ENCODE measurements at regions not wholly inside any gene's neighbourhood (a gene's known extent, or its start where the extent isn't known, plus 50 kb on each side); places are given as distances from the start of the nearest gene placed in this dataset.

DNA sequence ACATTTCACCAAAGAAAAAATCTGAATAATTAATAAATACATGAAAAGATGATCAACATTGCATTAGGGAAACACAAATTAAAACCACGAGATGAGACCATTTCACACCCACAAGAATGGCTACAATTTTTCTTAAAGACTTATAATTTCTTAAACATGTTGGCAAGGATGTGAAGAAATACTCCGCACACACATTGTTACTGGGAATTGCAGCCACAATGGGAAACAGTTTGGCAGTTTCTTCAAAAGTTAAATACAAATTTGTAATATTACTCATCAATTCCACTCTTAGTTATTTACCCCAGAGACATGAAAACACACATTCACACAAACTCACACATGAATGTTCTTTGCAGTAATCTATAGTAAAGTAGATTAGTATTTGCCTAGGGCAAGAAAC, 363.3 kb upstream of the SMIM21 start:
- no peaks in the 10 kb centered on the region for H3K36me3 Mint-ChIP-seq
- CTCF ChIA-PET = no interaction called here
- H3K9me3 Mint-ChIP-seq = no peaks in the 10 kb centered on the region
- no peaks in the 10 kb centered on the region for H3K4me1 Mint-ChIP-seq
- no peak overlapping the region for H3K27ac Mint-ChIP-seq
- H3K27me3 Mint-ChIP-seq = no peaks in the 10 kb centered on the region
- DNase-seq = no peak
- H3K4me3 Mint-ChIP-seq = no peak overlapping the region

DNA sequence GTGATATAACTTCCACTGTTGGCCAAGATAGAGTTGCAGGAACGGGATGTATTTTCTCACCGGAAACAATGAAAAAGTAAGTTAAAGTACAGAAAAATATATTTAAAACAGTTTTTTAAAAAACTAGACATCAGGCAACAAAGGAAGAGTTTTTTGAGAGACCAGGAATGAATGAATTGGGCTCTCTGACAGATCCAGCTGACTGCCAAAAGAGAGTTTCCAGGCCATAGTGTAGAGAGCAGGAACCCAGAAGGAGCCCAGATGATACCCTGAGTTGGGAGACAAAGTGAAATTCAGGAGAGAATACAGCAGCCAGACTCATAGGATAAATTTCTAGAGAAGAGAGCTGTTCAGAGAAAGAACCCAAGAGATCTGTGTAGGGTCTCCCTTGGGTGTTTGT, 362.6 kb upstream of the SMIM21 start:
- no peaks in the 10 kb centered on the region for H3K9me3 Mint-ChIP-seq
- no peak overlapping the region for H3K27ac Mint-ChIP-seq
- H3K27me3 Mint-ChIP-seq = no peaks in the 10 kb centered on the region
- DNase-seq = no peak
- H3K36me3 Mint-ChIP-seq = no peaks in the 10 kb centered on the region
- H3K4me3 Mint-ChIP-seq = no peak overlapping the region
- no peaks in the 10 kb centered on the region for H3K4me1 Mint-ChIP-seq
- CTCF ChIA-PET = no interaction called here

GRCh38 chr18:75785834-75786233, 358.3 kb upstream of the SMIM21 start:
- CTCF ChIA-PET = no interaction called here
- no peaks in the 10 kb centered on the region for H3K4me1 Mint-ChIP-seq
- no peak for DNase-seq
- H3K27me3 Mint-ChIP-seq = peaks cover 7% of the 10 kb centered on the region
- no peak overlapping the region for H3K27ac Mint-ChIP-seq
- H3K36me3 Mint-ChIP-seq = no peaks in the 10 kb centered on the region
- no peaks in the 10 kb centered on the region for H3K9me3 Mint-ChIP-seq
- H3K4me3 Mint-ChIP-seq = no peak overlapping the region

DNA sequence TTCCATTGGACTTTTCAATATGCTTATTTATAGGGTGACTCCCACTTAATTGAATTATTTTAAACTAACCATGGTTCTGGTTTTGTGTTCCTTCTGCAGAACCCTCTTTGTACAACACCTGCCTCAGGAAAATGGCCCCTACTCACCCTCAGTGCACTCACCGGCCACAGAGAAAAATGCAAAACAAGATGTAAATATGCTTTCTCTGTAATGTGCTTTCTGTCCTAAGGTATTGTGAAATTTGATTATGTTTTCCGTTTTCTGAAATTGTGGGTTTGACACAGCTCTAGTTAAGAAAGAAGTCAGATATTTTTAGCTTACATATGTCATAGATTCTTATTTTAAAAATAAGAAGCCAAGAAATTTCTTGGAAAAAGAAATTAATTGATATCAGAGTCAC, 357.7 kb upstream of the SMIM21 start:
- no peaks in the 10 kb centered on the region for H3K9me3 Mint-ChIP-seq
- H3K27me3 Mint-ChIP-seq = peaks cover 12% of the 10 kb centered on the region
- CTCF ChIA-PET = no interaction called here
- no peaks in the 10 kb centered on the region for H3K36me3 Mint-ChIP-seq
- no peak overlapping the region for H3K27ac Mint-ChIP-seq
- no peaks in the 10 kb centered on the region for H3K4me1 Mint-ChIP-seq
- DNase-seq = no peak
- no peak overlapping the region for H3K4me3 Mint-ChIP-seq

- no peak overlapping the region for H3K27ac Mint-ChIP-seq
- no peaks in the 10 kb centered on the region for H3K9me3 Mint-ChIP-seq
- no peaks in the 10 kb centered on the region for H3K36me3 Mint-ChIP-seq
- no peak overlapping the region for H3K4me3 Mint-ChIP-seq
- DNase-seq = no peak
- CTCF ChIA-PET = no interaction called here
- no peaks in the 10 kb centered on the region for H3K4me1 Mint-ChIP-seq
- H3K27me3 Mint-ChIP-seq = peaks cover 12% of the 10 kb centered on the region
Observed at GRCh38 chr18:75784390-75784789, 356.9 kb upstream of the SMIM21 start.

GRCh38 chr18:75783566-75784281, 356.2 kb upstream of the SMIM21 start:
- Mint-ChIP-seq H3K27ac (no peak overlapping the region), H3K4me3 (no peak overlapping the region), H3K9me3 (no peaks in the 10 kb centered on the region), H3K27me3 (peaks cover 12% of the 10 kb centered on the region), H3K36me3 (no peaks in the 10 kb centered on the region), H3K4me1 (no peaks in the 10 kb centered on the region)
- CTCF ChIA-PET = no interaction called here
- no peak for DNase-seq

- no peaks in the 10 kb centered on the region for H3K4me1 Mint-ChIP-seq
- H3K9me3 Mint-ChIP-seq = no peaks in the 10 kb centered on the region
- no peaks in the 10 kb centered on the region for H3K36me3 Mint-ChIP-seq
- CTCF ChIA-PET = no interaction called here
- H3K4me3 Mint-ChIP-seq = no peak overlapping the region
- no peak overlapping the region for H3K27ac Mint-ChIP-seq
- H3K27me3 Mint-ChIP-seq = peaks cover 12% of the 10 kb centered on the region
- no peak for DNase-seq
Observed at GRCh38 chr18:75782826-75783225, 355.3 kb upstream of the SMIM21 start.

DNA sequence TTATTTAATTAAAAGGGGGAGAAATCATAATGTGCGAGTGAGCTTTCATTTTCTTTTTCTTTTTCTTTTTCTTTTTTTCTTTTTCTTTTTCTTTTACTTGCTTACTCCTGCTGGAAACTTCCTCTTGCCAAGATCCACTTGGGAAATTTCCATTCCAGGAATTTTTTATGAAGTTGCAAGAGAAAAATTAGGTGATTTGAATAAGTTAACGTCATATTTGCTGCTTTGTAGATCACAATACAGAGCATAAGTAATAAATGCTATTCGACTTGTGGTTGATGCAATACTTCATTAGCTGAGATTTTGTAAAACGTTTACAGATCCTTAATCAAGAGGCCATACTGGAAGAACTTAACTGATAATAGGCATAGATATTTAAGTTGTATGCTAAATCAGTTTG, 354.7 kb upstream of the SMIM21 start:
- CTCF ChIA-PET = no interaction called here
- no peak for DNase-seq

GRCh38 chr18:75779910-75780309, 352.4 kb upstream of the SMIM21 start:
- Mint-ChIP-seq H3K27me3 (peaks cover 12% of the 10 kb centered on the region), H3K4me3 (no peak overlapping the region), H3K9me3 (no peaks in the 10 kb centered on the region), H3K27ac (no peak overlapping the region), H3K36me3 (no peaks in the 10 kb centered on the region), H3K4me1 (no peaks in the 10 kb centered on the region)
- no peak for DNase-seq
- CTCF ChIA-PET = no interaction called here

More for the DNA sequence above, 354.7 kb upstream of the SMIM21 start:
- Mint-ChIP-seq H3K27me3 (peaks cover 12% of the 10 kb centered on the region), H3K4me3 (no peak overlapping the region), H3K9me3 (no peaks in the 10 kb centered on the region), H3K36me3 (no peaks in the 10 kb centered on the region), H3K4me1 (no peaks in the 10 kb centered on the region), H3K27ac (no peak overlapping the region)

DNA sequence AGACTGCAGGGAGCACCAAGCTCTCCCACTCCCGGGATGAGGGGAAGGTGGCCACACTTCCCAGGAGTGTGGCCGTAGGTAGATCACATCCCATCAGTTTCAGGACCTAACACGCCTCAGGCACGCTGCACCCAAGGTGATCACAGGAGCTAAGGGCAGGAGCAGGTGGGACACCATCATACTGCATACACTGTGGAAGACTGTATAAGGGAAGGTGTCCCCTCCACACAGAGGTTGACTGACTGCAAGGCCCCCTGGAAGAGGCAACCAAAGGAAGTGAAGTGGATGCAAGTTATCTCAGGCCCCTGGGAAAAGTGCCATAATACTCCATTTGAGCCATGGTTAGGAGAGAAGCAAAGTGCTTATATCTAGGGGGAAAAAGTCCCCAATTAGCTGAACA, 351.9 kb upstream of the SMIM21 start:
- CTCF ChIA-PET = no interaction called here
- Mint-ChIP-seq H3K27me3 (peaks cover 10% of the 10 kb centered on the region), H3K4me1 (no peaks in the 10 kb centered on the region), H3K9me3 (no peaks in the 10 kb centered on the region), H3K27ac (no peak overlapping the region), H3K4me3 (no peak overlapping the region), H3K36me3 (no peaks in the 10 kb centered on the region)
- no peak for DNase-seq

DNA sequence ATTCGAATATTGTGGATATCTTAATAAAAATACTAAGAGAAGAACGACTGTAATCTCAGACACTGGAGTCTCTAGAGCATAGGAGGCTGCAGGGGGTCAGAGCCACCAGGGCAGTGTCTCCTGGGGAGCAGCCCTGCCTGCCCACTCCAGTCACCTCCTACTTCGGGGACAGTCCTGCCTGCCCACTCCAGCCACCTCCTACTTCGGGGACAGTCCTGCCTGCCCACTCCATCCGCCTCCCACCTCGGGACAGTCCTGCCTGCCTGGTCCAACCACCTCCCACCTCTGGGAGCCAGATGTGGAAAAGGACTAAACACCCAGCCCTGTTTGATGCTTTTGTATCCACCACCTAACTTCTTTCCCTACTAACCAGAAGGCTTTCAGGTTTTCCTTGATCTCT, 350.1 kb upstream of the SMIM21 start:
- CTCF ChIA-PET = no interaction called here
- Mint-ChIP-seq H3K4me3 (no peak overlapping the region), H3K27ac (no peak overlapping the region), H3K4me1 (no peaks in the 10 kb centered on the region), H3K9me3 (no peaks in the 10 kb centered on the region), H3K36me3 (no peaks in the 10 kb centered on the region), H3K27me3 (peaks cover 6% of the 10 kb centered on the region)
- no peak for DNase-seq

DNA sequence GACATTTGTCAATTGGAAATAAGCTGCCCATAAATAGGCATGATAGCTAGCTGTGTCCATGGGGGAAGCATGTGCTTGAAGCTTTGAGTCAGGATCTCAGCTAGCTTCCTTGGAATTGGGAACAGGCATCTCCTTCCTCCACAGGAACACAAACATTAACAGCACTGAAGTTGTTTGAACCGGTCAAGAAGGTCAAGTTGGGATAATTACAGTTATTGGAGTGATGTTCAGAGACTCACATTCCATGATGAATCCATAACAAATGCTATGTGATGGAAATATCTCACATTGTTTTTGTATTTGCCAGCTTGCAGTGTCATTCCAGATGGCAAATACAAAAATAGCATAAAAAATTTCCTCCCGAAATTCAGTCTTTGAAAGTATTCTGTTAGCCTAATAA, 347.6 kb upstream of the SMIM21 start:
- H3K27ac Mint-ChIP-seq = no peak overlapping the region
- H3K4me1 Mint-ChIP-seq = no peaks in the 10 kb centered on the region
- CTCF ChIA-PET = no interaction called here
- H3K9me3 Mint-ChIP-seq = no peaks in the 10 kb centered on the region
- DNase-seq = no peak
- H3K36me3 Mint-ChIP-seq = no peaks in the 10 kb centered on the region
- no peak overlapping the region for H3K4me3 Mint-ChIP-seq
- H3K27me3 Mint-ChIP-seq = no peaks in the 10 kb centered on the region

DNA sequence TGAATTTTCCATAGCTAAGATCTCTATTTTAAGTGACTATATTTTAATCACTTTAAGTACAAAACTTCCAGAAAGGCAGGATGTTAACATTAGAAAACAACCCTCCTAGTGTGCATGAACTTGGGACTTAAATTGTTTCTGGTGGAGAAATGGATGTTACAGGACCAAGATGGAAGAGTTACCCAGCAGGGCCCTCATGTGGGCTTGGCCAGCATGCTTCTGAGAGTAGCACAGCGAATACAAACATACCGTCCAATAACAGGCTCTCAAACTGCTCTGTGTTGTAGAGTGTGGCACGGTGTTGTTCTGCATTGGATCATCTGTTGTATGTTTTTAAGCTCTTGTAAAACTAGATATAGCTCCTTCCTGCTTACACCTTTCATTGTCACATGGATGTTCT, 346.1 kb upstream of the SMIM21 start:
- H3K36me3 Mint-ChIP-seq = no peaks in the 10 kb centered on the region
- no peaks in the 10 kb centered on the region for H3K9me3 Mint-ChIP-seq
- no peak overlapping the region for H3K4me3 Mint-ChIP-seq
- CTCF ChIA-PET = no interaction called here
- no peak overlapping the region for H3K27ac Mint-ChIP-seq
- no peak for DNase-seq
- H3K4me1 Mint-ChIP-seq = no peaks in the 10 kb centered on the region
- H3K27me3 Mint-ChIP-seq = no peaks in the 10 kb centered on the region

DNA sequence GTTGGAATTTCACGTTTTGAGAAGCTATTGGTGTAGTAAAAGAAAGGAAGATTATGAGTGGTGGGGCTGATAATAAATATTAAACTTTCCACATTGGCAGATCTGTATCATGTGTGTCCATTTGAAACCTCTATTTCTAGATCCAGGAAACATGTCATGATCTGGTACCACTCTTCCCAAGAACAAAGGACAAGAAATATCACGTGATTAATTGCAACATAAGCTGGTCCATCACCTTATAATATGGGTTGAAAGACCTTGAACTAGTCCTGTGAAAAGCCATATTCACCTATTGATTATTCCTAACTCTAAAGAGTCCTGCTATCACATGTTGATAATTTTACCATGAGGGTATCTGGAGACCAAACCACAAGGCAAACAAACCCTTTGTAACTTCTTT, 335.3 kb upstream of the SMIM21 start:
- Mint-ChIP-seq H3K4me1 (no peaks in the 10 kb centered on the region), H3K4me3 (no peak overlapping the region), H3K27me3 (no peaks in the 10 kb centered on the region), H3K9me3 (no peaks in the 10 kb centered on the region), H3K27ac (no peak overlapping the region), H3K36me3 (no peaks in the 10 kb centered on the region)
- CTCF ChIA-PET = no interaction called here
- DNase-seq = no peak

- Mint-ChIP-seq H3K36me3 (no peaks in the 10 kb centered on the region), H3K27me3 (no peaks in the 10 kb centered on the region), H3K9me3 (no peaks in the 10 kb centered on the region), H3K27ac (no peak overlapping the region), H3K4me3 (no peak overlapping the region), H3K4me1 (no peaks in the 10 kb centered on the region)
- DNase-seq = no peak
- CTCF ChIA-PET = no interaction called here
Observed at GRCh38 chr18:75760208-75760607, 332.7 kb upstream of the SMIM21 start.

DNA sequence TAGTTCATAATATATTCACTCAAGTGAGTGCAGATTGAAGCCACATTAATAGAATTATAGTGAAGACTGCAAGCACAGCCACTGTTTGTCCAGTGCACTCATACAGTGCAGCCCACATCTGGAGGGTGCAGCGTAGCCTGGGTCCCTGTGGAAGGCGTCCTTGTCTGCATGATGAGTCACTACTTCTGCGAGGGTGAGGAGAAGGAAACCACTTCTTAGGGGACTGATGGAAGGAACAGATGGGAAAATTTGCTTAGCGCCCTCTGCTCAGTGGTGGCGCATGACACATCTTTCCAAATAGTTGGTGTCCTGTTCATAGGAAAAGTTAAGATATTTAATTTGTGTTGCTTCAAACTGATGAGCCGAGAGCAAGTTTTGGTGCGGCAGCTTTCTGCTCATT, 330.4 kb upstream of the SMIM21 start:
- no peaks in the 10 kb centered on the region for H3K4me1 Mint-ChIP-seq
- DNase-seq = no peak
- H3K36me3 Mint-ChIP-seq = no peaks in the 10 kb centered on the region
- H3K9me3 Mint-ChIP-seq = no peaks in the 10 kb centered on the region
- CTCF ChIA-PET = no interaction called here
- H3K27me3 Mint-ChIP-seq = peaks cover 6% of the 10 kb centered on the region
- no peak overlapping the region for H3K4me3 Mint-ChIP-seq
- H3K27ac Mint-ChIP-seq = no peak overlapping the region

All from activated naive CD4-positive, alpha-beta T cell treated with anti-CD3 and anti-CD28 coated beads, Interleukin-2, amount 10 ng/mL, durations not matched to agents 7 days and 5 days (primary cell).